ENCODE measurements at regions not wholly inside any gene's neighbourhood (a gene's known extent, or its start where the extent isn't known, plus 50 kb on each side); places are given as distances from the start of the nearest gene placed in this dataset.

DNA sequence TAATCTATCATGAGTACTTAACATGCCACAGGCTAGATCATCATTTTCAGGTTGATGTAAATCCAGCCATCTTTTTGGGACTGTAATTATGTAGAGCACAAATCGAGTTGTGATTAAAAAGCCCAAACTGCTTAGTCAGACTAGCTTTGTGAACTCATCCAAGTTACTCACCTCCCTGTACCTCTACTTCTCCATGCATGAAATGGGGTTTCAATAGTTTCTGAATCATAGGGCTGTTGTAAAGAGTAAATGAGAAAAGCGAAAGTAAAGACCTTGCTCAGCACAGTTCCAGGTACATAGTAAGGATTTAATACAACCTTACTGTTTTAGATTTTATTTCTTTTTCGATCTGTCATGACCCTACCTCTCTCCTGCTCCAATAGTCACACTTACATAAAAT lies 85.6 kb upstream of the GAP43 start:
- no peak for DNase-seq

DNA sequence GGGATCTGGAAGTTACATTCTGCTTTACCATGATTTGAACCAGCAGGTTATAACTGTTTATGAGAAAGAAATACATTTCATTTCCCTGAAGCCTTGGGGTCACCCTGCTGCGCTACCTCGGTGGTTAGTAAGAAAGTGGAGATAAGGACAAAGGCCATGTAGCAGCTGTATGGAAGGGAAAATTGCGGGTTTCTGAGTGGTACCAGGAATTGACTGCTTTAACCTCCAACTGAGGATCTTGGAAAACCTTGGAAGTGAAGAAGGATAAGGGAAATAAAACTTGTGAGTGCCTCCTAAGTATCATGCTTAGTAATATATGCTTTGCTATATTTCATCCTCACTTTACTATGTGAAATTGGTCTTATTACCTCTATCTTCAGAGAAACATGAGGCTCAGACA lies 76.1 kb upstream of the GAP43 start:
- DNase-seq = no peak

DNA sequence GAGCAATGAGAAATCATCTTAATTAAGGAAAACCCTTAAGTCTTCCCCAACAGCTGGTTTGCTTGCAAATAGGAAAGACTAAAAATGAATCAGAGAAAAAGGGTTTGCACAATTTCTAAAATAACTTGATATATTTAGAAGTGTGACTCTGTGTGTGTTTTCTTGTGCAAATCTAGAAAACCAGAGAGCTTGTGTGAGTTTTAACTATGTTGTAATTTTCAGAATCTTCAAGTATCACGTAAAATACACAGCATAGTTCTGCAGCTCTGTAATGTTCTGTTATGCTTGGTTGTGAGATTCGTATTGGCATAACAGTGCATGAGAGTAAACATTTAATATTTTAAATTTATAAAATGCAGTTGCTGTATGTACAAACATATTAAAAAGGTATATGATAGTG lies 74.7 kb upstream of the GAP43 start:
- no peak for DNase-seq

DNA sequence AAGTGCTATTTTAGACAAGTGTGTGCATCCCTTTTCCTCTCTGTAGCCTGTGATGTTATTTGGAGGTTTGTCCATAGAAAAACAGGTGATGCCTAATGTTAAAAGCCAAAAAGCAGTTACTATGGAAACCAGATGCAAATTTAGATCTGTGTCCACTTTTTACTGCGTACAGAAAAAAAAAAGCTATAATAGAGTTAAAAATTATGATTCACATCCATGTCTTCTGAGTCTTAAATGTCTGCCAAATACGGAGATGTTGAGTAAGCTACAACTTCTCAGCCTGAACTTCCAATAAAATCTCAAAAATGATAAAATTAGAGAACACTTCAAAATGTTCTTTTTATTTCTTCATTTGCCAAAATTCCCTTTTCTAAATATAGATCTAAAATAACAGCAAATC lies 74.2 kb upstream of the GAP43 start:
- DNase-seq = no peak

DNA sequence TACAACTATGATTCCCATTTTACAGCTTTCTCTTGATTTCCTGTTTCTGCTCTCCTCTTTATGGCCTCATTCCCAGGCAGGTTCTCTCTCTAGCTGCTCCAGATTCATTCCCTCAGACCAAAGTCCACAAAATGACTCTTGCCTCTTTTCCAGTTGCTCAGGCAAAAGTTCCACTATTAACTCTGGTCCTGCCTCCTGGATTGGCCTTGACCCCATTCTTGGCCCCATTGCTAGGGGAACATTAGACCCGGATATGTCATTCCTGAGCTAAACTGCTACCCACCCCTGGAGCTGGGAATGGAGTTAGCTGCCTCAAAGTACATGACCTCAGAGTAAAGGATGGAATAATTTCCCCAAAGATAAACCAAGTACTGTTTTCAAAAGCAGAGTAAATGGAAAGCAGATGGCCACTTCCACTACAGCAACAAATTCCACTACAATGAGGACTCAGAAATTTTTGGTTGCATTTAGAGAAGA lies 73.0 kb upstream of the GAP43 start:
- no peak for DNase-seq

DNA sequence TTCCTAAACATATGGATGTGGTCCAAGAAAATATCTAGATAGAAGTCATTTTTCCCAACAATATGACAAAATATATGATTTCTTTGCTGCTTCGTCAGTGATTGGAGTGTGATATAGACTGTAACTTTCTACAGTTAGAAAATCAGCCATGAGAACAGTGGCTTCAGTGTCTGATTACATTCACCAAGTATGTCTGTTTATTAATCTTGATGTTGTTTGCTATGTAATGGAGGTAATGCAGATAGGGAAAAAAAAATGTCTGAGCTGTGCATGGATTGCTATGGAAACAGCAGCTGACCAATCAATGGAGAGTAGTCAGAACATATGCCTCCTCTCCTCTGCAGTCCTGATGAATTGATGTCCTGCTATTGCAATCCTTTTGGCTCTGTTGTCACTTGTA lies 72.3 kb upstream of the GAP43 start:
- DNase-seq = no peak

DNA sequence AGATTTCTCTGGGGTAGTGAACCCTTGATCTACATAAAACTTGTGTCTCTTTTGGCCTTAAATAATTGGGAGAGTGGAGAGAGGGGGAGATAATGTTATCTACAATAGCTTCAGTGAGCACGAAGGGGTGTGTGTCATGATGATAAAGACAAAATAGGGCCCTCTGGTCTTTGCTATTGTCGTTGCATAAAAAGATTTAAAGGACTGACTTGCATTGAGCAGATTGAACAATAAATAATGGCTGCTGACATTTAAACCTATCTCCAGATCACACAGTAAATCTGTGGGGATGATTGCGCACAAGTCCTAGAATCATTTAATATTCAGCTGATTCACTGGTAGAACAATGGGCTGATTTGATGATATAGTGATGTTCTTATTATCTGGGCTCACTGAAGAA lies 71.3 kb upstream of the GAP43 start:
- no peak for DNase-seq

DNA sequence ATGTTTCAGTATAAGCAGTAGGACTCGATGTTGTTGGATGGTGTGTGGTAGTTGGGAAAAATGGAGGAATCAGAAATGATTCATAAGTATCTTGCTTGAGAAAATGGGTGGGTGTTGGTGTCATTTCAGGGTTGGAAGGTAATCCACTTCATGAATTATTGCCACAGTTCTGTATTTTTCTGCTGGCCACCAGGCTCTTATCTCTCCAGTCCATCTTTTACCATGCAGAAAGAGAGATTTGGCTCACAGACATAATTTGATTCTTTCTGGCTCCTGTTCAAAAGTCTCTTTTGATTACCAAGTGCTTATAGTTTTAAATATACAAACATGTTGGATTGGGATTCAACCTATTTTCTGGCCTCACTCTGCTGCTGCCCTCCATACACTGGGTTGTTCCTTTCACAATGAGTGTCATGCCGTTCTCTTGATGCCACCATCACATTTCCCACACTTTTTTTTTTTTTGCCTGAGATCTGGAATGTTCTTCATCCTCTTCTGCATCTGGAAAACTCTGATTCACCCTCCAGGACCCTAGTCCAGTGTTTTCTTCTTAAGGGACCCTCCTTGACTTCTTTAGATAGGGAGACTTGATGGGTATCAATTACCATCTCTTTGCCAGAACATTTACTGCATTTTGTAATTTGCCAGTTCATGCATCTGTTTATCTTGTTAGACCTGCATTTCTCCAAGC lies 69.4 kb upstream of the GAP43 start:
- DNase-seq = no peak

DNA sequence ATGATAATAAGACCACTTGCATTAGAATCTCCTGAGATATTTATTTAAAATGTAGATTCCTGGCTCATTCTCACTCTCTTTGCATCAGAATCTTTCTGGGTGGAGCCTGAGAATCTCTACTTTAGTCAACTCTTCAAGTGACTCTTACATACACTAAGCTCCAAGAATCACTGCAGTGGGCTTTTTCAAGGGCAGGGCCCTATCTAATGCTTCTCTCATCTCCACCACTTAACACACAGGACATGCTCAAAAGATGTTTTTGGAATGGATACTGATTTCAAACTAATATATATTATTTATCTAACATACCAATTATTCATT lies 68.9 kb upstream of the GAP43 start:
- DNase-seq = no peak

DNA sequence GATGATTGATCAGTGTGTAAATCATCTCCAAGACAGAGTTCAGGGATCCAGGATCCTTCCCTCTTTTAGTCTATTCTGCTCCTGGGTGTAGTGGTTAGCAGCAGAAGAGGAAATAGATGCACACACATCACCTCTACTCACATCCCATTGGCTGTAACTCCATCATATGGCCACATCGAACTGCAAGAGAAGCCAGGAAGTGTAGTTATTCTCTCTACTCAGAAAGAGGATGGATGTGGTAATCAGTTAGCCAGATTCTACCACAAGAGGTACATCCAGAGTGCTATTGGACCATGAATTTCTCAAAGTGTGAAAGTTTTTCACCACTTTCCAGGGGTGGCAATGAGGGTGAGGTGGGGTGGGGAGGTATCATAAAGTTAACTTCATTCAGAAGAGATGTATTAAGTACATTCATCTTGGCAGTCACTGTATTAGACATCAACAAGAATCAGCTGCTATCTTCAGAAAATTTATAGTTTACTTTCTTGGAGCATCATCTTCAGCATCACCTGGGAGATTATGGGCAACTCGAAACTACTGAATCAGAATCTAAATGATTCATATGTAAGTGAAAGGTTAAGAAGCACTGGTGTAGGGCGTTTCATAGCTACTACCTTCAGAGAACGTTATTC lies 60.6 kb upstream of the GAP43 start:
- no peak for DNase-seq

DNA sequence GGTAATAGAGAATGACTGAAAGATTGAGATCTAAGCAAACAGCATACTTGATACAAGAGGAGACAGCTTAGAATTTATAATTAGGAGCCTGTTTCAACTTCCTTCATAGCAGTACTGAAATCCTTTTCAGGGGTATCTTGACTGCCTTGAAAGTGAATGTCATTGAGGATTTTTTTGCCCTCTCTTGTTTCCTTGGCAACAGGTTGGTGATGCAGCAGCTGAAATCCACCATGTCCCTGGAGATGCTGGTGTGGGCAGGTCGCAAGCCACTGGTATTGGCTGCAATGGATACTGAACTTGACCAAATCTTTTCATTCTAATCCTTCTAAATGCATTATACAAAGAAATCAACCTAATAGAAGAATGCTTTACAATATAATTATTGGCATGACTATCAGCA lies 59.3 kb upstream of the GAP43 start:
- no peak for DNase-seq

DNA sequence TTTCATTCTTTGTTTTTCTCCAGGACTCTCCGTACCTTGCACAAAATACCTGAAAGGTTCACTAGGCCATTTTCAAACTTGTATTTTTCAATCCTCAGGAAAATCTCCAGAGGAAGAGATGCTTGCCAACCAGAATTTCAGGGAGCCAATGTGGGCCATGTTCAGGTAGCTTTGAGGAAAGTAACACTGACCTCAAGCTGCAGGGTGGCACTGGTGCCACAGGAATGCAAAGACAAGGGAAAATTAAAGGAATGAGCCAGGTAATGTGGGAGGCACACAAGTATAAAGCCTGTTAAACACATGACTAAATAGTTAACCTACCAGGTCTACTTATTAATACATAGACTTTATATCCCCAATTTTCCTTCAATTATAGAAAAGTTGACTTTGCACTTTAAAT lies 51.9 kb upstream of the GAP43 start:
- DNase-seq = no peak
